ENCODE measurements at regions not wholly inside any gene's neighbourhood (a gene's known extent, or its start where the extent isn't known, plus 50 kb on each side); places are given as distances from the start of the nearest gene placed in this dataset.

DNA sequence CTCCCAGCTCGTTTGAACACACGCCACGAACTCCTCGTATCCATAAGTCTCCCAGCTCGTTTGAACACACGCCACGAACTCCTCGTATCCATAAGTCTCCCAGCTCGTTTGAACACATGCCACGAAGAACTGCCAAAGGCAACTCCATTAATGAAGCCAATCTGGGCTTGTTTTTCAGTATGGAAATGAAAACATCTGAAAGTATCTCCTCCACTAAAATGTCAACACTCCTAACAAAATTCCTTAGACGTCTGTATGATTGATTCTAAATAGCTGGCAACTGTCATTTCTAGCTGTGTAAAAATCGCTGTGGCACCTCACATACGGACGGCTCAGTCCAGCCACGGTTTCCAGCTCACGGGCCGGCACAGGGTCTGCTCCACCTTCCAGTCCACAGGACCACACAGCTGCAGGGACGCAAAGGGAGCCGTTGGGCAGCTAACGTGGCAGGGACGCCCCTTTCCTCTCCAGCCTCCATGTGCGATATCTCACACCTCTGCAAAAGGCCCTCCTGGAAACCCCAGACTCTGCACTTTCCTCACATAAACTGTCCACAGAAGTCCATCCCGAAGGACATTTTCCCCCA, 67.1 kb upstream of the METRNL start:
- TF ChIP-seq, protein P1, sequence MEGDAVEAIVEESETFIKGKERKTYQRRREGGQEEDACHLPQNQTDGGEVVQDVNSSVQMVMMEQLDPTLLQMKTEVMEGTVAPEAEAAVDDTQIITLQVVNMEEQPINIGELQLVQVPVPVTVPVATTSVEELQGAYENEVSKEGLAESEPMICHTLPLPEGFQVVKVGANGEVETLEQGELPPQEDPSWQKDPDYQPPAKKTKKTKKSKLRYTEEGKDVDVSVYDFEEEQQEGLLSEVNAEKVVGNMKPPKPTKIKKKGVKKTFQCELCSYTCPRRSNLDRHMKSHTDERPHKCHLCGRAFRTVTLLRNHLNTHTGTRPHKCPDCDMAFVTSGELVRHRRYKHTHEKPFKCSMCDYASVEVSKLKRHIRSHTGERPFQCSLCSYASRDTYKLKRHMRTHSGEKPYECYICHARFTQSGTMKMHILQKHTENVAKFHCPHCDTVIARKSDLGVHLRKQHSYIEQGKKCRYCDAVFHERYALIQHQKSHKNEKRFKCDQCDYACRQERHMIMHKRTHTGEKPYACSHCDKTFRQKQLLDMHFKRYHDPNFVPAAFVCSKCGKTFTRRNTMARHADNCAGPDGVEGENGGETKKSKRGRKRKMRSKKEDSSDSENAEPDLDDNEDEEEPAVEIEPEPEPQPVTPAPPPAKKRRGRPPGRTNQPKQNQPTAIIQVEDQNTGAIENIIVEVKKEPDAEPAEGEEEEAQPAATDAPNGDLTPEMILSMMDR (IDR thresholded peaks at IDR 0.05; ENCODE audit: low read depth, low read length, missing control alignments) = no peak

DNA sequence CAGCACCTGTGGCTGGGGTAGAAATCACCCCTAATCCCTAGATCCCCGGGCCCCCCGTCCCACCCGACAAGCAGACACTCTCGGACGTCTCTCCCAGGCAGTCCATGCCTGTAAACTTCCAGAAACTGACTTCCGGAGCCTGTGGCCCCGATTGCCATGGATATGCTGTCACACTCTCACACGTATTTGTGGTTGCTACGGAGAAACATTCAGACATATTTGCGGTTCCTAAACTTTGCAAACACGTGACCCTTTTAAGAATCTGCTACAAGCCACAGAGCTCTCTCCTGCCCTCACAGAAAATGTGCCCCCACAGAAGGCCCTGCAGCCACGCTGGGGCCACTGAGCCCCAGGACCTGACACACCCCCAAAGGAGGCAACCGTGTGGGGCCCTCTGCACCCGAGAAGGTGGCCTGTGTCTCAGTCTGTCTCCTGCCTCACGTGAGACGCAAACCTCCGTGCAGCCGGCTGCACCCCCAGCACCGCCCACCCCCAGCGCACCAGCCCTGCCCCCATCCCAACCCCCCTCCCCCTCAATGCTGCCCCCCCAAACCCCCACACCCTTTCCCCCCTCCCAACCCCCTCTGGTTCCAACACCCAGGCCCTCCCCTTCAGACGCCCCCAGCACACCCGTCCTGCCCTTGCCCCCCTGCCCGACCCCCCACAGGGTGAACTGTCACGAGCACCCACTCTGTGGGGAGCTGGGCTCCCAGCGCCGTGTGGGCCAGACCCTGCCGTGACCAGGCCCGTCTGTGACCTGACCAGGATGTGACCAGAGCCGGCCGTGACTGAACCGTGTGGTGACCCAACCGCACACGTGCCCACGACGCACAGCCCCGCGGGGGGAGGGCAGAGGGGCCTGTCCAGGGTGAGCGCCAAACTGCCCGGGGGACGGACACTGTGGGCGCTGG, 66.3 kb upstream of the METRNL start:
- TF ChIP-seq, protein P1 (IDR thresholded peaks at IDR 0.05; ENCODE audit: low read depth, low read length, missing control alignments) = no peak
- peak; percentile 89 for DNase-seq (ENCODE audit: extremely low read depth, low read depth)
- no peak overlapping the region for H3K4me3 ChIP-seq (replicated peaks; ENCODE audit: low read depth, low read length)

More for the DNA sequence above, 67.1 kb upstream of the METRNL start:
- H3K4me3 ChIP-seq (replicated peaks; ENCODE audit: low read depth, low read length) = no peak overlapping the region
- DNase-seq (ENCODE audit: extremely low read depth, low read depth) = no peak

DNA sequence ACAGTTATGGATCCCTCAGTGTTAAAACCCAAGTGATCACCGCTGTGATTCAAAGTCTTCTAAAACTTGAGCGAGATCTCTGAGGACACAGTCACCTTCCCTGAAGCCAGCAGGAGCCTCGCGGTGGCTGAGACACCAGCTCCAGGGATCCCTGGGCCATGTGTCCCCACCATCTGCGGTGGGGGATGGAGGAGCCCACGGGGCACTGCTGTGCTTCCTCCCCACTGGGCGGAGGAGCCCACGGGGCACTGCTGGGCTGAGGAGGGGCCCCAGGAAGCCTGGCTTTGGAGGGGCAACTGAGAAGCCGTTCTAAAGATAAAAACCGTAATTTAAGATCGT, 65.7 kb upstream of the METRNL start:
- no peak for DNase-seq (ENCODE audit: extremely low read depth, low read depth)
- no peak overlapping the region for H3K4me3 ChIP-seq (replicated peaks; ENCODE audit: low read depth, low read length)
- TF ChIP-seq, protein P1 (IDR thresholded peaks at IDR 0.05; ENCODE audit: low read depth, low read length, missing control alignments) = no peak

DNA sequence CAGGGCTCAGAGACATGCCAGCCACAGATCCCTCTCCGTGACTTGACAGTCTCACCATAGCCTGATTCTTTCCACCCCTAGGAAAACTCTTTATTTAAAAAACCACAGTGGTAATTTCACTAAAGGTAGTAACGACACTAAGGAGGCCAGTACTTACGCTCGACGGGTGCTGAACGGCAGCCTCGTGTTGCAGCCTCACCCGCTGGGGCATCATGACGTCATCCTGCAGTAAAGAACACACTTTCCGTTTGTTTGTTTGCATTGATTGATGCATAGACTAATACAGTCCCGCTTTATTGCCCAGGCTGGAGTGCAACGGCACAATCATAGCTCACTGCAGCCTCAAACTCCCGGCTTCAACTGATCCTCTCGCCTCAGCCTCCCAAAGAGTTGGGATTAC, 65.1 kb upstream of the METRNL start:
- no peak overlapping the region for H3K4me3 ChIP-seq (replicated peaks; ENCODE audit: low read depth, low read length)
- TF ChIP-seq, protein P1 (IDR thresholded peaks at IDR 0.05; ENCODE audit: low read depth, low read length, missing control alignments) = no peak
- DNase-seq (ENCODE audit: extremely low read depth, low read depth) = no peak

DNA sequence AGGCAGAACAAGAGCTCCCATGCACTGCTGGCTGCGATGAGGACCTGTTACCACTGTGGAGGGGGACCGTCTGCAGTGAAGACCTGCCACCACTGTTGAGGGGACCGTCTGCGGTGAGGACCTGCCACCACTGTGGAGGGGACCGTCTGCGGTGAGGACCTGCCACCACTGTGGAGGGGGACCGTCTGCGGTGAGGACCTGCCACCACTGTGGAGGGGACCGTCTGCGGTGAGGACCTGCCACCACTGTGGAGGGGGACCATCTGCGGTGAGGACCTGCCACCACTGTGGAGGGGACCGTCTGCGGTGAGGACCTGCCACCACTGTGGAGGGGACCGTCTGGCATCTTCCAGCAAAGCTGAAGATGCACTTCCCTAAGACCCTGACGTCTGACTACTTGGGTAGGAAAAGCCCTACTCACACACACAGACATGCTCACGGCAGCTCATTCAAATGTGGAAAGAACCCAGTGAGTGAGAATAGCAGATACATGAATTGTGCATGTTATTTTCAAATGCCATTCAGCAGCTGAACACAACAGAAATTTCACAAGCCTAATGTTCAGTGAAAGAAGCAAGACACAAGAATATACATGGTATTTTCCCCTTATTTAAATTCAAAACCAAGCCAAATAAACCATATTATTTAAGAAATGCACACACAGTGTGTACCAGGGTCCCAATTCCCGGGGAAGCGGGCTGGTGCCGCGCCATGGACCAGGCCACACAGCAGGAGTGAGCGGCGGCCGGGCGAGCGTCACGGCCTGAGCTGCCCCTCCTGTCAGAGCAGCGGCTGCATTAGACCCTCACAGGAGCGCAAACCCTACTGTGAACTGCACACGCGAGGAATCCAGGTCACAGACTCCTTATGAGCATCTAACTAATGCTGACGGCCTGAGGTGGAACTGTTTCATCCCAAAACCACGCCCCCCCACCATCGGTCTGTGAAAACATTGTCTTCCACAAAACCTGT, 64.2 kb upstream of the METRNL start:
- TF ChIP-seq, protein P1 (IDR thresholded peaks at IDR 0.05; ENCODE audit: low read depth, low read length, missing control alignments) = no peak
- H3K4me3 ChIP-seq (replicated peaks; ENCODE audit: low read depth, low read length) = no peak overlapping the region
- DNase-seq (ENCODE audit: extremely low read depth, low read depth) = no peak

DNA sequence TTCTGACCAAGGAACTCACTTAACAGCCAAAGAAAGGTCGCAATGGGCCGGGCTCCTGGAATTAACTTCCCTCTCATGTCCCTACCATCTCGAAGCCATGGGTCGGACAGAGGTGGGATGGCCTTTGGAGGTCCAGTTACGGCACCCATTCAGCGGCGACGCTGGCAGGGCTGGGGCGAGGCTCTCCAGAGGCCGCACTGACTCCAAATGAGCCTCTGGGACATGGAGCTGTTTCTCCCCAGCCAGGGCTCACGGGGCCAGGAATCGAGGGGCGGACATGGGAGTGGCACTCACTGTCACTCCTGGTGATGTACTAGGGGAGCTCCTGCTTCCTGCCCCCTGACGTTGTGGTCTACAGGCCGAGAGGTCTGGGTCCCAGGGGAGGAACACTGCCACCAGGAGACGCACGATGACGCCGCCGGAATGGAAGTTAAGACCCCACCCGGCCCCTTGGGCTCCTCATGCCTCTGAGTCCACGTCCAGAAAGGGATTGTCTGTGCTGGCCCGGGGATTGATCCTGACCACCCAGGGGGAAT, 60.7 kb upstream of the METRNL start:
- no peak for DNase-seq (ENCODE audit: extremely low read depth, low read depth)
- TF ChIP-seq, protein P1 (IDR thresholded peaks at IDR 0.05; ENCODE audit: low read depth, low read length, missing control alignments) = no peak
- H3K4me3 ChIP-seq (replicated peaks; ENCODE audit: low read depth, low read length) = no peak overlapping the region

Data from HFF-Myc (cell line).